ENCODE measurements at regions not wholly inside any gene's neighbourhood (a gene's known extent, or its start where the extent isn't known, plus 50 kb on each side); places are given as distances from the start of the nearest gene placed in this dataset.

DNA sequence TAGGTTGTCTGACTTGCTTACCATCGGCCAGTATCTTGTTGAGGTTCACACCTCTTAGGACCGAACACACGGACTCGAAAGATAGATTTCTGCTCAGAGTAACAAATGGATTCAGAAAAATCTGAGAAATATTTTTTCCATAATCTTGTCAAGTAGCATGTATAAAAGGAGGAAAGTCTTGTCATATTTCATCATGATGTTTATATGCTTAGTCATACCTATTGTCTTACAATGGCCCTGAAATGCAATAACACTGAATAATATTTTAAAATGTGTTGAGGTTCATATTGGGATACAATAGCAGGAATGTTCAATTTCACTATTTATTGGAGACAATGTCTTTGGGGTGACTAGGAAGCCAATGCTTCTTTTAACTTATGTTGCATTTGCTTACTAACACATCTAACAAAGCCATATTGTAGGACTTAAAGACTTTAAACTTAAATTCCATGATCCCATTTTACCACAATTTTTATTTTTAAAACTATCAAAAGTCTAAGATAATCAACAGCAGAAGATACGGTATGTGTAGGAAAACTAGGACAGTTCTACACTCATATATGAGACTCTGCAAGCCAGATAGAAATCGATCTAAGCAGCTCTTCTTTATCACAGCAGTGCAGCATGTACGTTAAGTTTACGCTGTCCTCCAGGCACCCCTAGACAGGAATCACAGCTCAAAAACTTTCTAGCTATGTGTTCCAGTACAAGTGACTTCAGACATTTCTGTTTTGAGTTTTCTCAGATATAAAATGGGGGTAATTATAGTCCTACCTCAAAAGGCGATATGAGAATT, 135.7 kb upstream of the CAV2 start:
- Histone ChIP-seq H3K4me2 (ENCODE audit: low read length) (no peak overlapping the region), H3K4me3 (ENCODE audit: low read depth, low read length, poor library complexity, severe bottlenecking) (no peak overlapping the region), H3K4me1 (ENCODE audit: insufficient read depth, low read length, poor library complexity, severe bottlenecking) (no peaks in the 10 kb centered on the region), H4K20me1 (ENCODE audit: insufficient read depth, low read length) (no peaks in the 10 kb centered on the region), H3K36me3 (ENCODE audit: insufficient read depth, low read length) (no peaks in the 10 kb centered on the region), H3K9me2 (ENCODE audit: insufficient read depth, low read length) (no peaks in the 10 kb centered on the region), H3K9me3 (ENCODE audit: low read length) (no peaks in the 10 kb centered on the region), H3K79me2 (ENCODE audit: insufficient read depth, low read depth, low read length) (no peaks in the 10 kb centered on the region), H2AFZ (ENCODE audit: low read length) (no peak overlapping the region), H3K27ac (ENCODE audit: low read depth, low read length, poor library complexity, severe bottlenecking) (no peak overlapping the region)
- ChIA-PET CTCF (ENCODE audit: unreplicated experiment) (no interaction called here), POLR2A (interaction anchor here (1.2 kb wide), 1 partner anchor 8 kb away, joined by 3 read pairs; no protein-coding TSS in a partner anchor)
- BruUV-seq (replicated peaks) = no TSS peak
- TF ChIP-seq EZH2phosphoT487 (IDR thresholded peaks at IDR 0.05; ENCODE audit: borderline replicate concordance, low read depth, low read length) = no peak
- TF ChIP-seq, protein P1, sequence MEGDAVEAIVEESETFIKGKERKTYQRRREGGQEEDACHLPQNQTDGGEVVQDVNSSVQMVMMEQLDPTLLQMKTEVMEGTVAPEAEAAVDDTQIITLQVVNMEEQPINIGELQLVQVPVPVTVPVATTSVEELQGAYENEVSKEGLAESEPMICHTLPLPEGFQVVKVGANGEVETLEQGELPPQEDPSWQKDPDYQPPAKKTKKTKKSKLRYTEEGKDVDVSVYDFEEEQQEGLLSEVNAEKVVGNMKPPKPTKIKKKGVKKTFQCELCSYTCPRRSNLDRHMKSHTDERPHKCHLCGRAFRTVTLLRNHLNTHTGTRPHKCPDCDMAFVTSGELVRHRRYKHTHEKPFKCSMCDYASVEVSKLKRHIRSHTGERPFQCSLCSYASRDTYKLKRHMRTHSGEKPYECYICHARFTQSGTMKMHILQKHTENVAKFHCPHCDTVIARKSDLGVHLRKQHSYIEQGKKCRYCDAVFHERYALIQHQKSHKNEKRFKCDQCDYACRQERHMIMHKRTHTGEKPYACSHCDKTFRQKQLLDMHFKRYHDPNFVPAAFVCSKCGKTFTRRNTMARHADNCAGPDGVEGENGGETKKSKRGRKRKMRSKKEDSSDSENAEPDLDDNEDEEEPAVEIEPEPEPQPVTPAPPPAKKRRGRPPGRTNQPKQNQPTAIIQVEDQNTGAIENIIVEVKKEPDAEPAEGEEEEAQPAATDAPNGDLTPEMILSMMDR (conservative IDR thresholded peaks at IDR 0.05; ENCODE audit: low read length) = no peak
- DNase-seq (ENCODE audit: low spot score) = no peak
- intact Hi-C loops (cut with micrococcal nuclease; ENCODE audit: unreplicated experiment) = no loop called here

DNA sequence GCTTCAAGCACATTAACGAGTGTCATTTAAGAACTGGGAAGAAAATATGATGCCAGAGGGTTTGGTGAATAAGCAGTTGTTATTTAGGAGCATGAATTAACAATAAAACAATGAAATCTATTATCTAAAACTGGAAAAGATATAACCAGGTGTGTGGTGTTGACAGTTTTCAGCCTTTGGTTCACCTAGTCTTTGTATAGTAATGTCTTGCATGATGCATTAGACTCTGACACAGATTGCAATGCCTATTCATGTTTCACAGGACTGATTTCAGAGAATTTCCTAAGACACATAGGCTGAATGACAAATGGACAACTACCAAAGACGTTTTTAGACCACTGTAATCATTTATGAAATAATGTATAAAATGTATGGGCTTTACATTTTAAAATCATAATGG, 135.1 kb upstream of the CAV2 start:
- H3K4me3 ChIP-seq (ENCODE audit: low read depth, low read length, poor library complexity, severe bottlenecking) = no peak overlapping the region
- CTCF ChIA-PET (ENCODE audit: unreplicated experiment) = no interaction called here

More for the DNA sequence above, 135.1 kb upstream of the CAV2 start:
- no peak overlapping the region for H2AFZ ChIP-seq (ENCODE audit: low read length)
- no peaks in the 10 kb centered on the region for H3K9me3 ChIP-seq (ENCODE audit: low read length)
- H4K20me1 ChIP-seq (ENCODE audit: insufficient read depth, low read length) = no peaks in the 10 kb centered on the region
- H3K36me3 ChIP-seq (ENCODE audit: insufficient read depth, low read length) = no peaks in the 10 kb centered on the region
- intact Hi-C loops (cut with micrococcal nuclease; ENCODE audit: unreplicated experiment) = no loop called here
- H3K4me1 ChIP-seq (ENCODE audit: insufficient read depth, low read length, poor library complexity, severe bottlenecking) = no peaks in the 10 kb centered on the region
- no peak for DNase-seq (ENCODE audit: low spot score)
- H3K27ac ChIP-seq (ENCODE audit: low read depth, low read length, poor library complexity, severe bottlenecking) = no peak overlapping the region
- no peaks in the 10 kb centered on the region for H3K79me2 ChIP-seq (ENCODE audit: insufficient read depth, low read depth, low read length)
- POLR2A ChIA-PET = interaction anchor here (0.6 to 1.2 kb wide), 2 partner anchors 8 to 14 kb away, joined by 3 read pairs; no protein-coding TSS in a partner anchor
- H3K4me2 ChIP-seq (ENCODE audit: low read length) = no peak overlapping the region
- TF ChIP-seq EZH2phosphoT487 (IDR thresholded peaks at IDR 0.05; ENCODE audit: borderline replicate concordance, low read depth, low read length) = no peak
- TF ChIP-seq, protein P1 (conservative IDR thresholded peaks at IDR 0.05; ENCODE audit: low read length) = no peak
- BruUV-seq (replicated peaks) = no TSS peak
- no peaks in the 10 kb centered on the region for H3K9me2 ChIP-seq (ENCODE audit: insufficient read depth, low read length)

Measured in OCI-LY7 (cell line).